Activated T-helper 1 cell treated with anti-CD3 and anti-CD28 coated beads, Interleukin-2, amount 50 U/mL, for 16 hours (primary cell): ENCODE measurements at regions not wholly inside any gene's neighbourhood (a gene's known extent, or its start where the extent isn't known, plus 50 kb on each side); places are given as distances from the start of the nearest gene placed in this dataset.
"Not testable (repeated sequence)": the region's sequence is repeated elsewhere in the genome, so short reads cannot be mapped to it uniquely, and the experiment has no call there.

ENCODE experiments used
- DNase-seq, 2 donors: peaks; one replicate each; pipeline ENCODE4 v3.0.0-alpha.2; 2020; ENCODE audit warnings: low read depth in 1 of 2, low spot score in 1 of 2

GRCh38 chr2:17199741-17200140, 318.5 kb downstream of the RAD51AP2 start:
- no peak for DNase-seq

DNA sequence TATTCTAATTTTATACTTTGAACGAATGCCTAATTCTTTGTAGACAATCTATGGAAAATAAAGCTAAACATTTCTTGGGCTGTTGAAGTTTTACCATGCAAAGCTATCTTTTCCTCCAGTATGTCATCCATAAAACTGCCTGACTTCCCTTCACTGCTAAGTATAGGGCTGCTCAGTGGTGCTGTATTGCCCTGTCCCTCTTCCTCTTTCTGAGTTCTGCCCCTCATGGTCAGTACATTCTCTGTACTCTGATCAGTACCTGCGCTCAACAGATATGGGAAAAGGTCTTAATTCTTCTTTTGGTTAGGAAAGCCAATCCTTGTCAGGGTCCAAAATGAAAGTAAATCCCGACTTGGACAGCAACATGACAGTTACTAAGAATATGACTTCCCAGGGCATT, 321.9 kb downstream of the RAD51AP2 start:
- no peak for DNase-seq

DNA sequence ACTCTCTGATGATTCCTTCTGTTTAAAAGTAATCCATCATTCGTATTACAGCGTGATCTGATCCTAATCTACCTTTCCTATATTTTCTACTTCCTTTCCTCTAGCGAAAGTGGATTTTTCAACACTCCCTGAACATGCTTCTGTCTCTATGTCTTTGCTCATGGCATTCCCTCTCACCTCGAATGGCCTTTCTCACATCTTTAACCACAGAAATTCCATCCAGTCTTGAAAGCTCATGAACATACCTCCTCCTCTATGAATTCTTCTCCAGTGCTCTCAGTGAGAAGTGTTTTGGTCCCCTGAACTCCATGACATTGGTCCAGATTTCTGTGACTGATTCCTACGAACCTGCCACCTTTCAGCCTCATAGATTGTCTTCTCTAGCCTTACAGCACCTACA, 323.2 kb downstream of the RAD51AP2 start:
- DNase-seq: no peak

GRCh38 chr2:17194083-17194482, 324.2 kb downstream of the RAD51AP2 start:
- DNase-seq: no peak

DNA sequence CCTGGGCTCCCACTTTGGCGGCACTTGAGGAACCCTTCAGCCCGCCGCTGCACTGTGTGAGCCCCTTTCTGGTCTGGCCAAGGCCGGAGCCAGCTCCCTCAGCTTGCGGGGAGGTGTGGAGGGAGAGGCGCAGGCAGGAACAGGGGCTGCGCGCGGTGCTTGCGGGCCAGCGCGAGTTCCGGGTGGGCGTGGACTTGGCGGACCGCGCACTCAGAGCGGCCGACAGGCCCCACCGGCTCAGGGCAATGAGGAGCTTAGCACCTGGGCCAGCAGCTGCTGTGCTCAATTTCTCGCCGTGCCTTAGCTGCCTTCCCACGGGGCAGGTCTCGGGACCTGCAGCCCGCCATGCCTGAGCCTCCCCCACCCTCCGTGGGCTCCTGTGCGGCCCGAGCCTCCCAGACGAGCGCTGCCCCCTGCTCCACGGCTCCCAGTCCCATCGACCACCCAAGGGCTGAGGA, 324.8 kb downstream of the RAD51AP2 start:
- DNase-seq: not testable (repeated sequence)

- no peak for DNase-seq
Observed at GRCh38 chr2:17191223-17191622, 327.0 kb downstream of the RAD51AP2 start.

DNA sequence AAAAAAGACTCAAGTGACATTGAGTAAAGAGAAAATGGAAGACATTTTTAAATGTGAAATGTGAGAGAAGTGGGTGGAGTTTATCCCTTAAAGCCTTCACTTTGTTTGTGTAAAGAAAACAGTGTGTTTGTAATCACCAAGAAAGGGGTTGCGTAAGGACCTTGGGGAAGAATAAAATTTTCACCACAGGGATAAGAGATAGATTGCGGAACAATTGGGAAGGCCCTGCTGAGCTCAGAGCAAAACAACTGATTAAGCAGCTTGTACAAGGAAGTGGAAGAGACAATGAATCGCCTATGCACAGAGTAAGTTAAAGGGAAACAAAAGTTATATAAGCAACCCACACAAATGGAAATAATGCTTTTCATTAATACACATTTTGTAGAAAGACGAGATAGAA, 327.7 kb downstream of the RAD51AP2 start:
- no peak for DNase-seq

- no peak for DNase-seq
Observed at GRCh38 chr2:17188721-17189120, 329.5 kb downstream of the RAD51AP2 start.

- no peak for DNase-seq
Observed at GRCh38 chr2:17184512-17184911, 333.7 kb downstream of the RAD51AP2 start.

GRCh38 chr2:17182399-17182798, 335.8 kb downstream of the RAD51AP2 start:
- no peak for DNase-seq

DNA sequence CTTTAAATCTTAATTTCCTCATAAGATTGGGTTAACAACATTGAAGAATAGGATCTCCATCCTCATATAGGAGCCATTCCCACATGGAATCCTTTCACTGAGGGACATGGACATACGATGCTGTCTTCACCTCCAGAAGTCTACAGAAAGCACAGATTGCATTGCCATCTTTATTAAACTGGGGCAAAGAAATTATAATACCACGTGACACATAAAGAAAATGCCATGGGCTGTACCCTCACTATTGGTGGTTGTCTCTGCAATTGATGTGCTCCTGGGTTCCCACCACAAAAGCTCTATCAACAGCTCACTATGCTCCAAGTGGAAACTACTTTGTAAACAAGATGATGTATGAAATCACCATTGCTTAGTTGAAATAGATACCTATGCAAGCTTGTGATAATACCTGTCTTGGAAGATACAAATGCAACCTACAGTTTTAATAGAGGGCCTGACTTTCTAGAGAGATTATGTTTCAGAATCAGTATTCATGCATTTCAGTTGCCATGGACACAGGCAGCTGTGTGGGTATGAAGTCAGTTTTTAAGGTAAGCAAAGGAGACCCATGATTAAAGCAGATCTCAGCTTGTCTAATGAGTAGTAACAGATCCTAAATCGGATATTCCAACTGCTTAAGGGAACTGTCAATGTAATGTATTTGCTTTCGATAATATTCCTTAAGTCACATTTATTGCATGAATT, 337.0 kb downstream of the RAD51AP2 start:
- DNase-seq: no peak

GRCh38 chr2:17179145-17179808, 339.0 kb downstream of the RAD51AP2 start:
- DNase-seq: no peak

GRCh38 chr2:17177088-17177487, 341.2 kb downstream of the RAD51AP2 start:
- no peak for DNase-seq

- no peak for DNase-seq
Observed at GRCh38 chr2:17171446-17172049, 346.7 kb downstream of the RAD51AP2 start.

- DNase-seq: no peak
Observed at GRCh38 chr2:17166506-17166905, 351.7 kb downstream of the RAD51AP2 start.

GRCh38 chr2:17164550-17164949, 353.7 kb downstream of the RAD51AP2 start:
- no peak for DNase-seq

GRCh38 chr2:17163638-17164037, 354.6 kb downstream of the RAD51AP2 start:
- no peak for DNase-seq

DNA sequence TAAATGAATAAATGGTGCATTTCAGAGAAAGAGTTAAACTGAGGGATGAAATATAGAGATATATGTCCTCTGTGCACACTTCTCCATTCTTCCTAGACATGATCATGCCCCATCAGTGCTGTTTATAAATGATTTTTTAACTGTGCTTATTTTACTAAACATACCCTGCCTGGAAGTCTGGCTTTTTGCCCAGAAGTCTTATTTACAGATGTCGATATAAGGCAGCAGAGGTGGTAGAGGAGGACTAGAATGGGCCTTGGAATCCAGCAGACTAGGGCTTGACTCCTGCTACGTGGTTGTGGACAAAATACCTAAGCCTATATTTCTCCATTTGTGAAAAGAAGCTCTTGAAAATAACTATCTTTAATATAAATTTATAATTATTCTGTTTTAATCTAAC, 355.5 kb downstream of the RAD51AP2 start:
- DNase-seq: no peak

DNA sequence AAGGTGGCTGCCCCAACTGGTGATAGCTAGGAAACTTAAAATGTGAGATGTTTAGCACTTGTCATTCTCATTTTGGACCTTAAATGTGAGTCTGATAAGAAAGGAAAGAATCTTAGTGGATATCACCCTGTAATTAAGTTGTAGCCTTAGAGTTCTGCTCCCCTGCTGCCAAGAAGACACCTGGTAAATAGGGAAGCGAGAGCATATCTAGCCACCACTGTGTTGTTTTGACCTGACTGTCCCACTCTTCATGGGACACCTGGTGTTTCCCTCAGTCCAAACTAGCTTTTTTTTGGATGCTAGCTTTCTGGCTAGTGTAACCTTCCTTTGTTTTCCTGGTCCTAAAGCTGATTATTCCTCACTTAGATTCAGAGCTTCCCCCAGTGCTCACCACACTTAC, 357.6 kb downstream of the RAD51AP2 start:
- no peak for DNase-seq

DNA sequence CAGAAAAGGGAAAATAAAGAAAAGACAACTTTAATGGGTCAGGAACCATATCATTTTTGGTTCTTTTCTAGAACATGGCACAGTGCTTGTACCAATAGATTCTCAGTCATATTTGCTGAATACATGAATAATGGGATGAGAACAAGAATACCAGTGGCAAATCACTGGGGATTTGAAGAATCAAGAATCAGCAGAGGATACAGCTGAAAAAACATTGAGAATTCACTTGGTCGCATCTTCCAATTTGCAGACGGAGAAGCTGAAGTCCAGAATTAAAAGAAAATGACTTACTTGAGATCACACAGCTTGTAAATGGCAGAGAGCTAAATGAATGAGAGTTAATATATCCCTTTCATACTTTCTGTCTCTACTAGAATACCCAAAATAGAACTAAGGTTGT, 362.2 kb downstream of the RAD51AP2 start:
- DNase-seq: no peak

DNA sequence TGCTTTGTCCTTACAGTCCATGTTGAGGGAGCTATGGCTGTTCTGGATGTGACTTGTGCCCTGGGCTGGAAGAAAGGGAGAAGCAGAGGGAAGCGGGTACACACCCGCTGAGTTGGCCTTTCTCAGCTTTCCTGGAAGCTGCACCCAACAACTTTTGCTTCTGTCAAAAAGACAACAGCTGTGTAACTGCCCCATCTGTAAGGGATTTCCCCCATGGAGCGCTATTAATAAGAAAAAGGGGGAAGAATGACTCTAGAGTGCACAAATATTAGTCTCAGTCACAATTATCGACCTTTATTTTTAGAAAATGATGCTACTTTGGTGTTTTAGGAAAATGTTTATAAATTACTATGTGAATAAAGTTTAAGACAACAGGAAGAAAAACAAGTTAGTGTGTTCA, 368.3 kb downstream of the RAD51AP2 start:
- no peak for DNase-seq

DNA sequence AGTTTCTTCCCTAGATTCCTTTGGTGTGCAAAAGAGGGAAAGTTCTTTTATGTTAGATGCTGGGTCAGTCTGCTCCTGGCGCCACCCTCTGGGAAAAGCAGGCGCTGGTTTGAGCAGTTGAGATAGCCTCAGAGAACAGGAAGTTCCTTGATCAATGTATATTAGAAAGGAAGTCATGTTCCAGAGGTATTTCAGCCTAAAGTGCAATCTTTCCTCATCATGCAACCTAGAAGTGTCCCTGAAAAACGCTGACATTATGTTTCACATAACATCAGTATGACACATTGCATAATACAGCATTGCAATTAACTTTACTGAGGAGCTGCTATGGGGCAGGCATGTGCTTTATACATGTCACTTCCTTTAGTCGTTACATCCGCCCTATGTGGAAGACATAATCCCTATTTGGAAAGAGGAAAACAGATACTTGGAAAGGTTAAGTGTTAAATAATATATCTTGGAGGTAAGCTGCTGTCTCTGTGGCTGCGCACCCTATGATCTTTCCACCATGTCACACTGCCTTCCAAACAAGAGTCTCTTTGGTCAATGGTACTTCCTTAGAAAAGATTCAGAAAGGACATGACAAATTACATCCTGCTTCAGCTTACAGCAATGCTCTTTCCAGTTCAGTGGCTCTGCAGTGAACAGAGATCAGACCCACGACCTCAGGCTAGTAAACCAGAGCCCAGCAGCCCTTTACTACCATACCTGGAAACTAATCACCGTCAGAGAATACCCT, 369.7 kb downstream of the RAD51AP2 start:
- DNase-seq: no peak
